GM12878 (cell line): ENCODE measurements at regions not wholly inside any gene's neighbourhood (a gene's known extent, or its start where the extent isn't known, plus 50 kb on each side); places are given as distances from the start of the nearest gene placed in this dataset.

Source experiments
- CEBPB ChIP-seq, 2 experiments: fragments of 150-350 bp in 1 of 2; IDR thresholded peaks; 2 replicates each; pipeline ENCODE4 v1.6.1; 2012 to 2014; ENCODE audit warnings: low read depth in 2 of 2, low read length in 2 of 2, borderline replicate concordance in 1 of 2, inconsistent platforms in 1 of 2
- EZH2 ChIP-seq: IDR thresholded peaks from 2 replicates; pipeline ENCODE4 v1.6.1; 2012; ENCODE audit warnings: low read depth, mild to moderate bottlenecking, control low read depth, inconsistent platforms, low read length, borderline replicate concordance; ENCODE audit not compliant: control insufficient read depth
- FOXK2 ChIP-seq: fragments of 450-650 bp; IDR thresholded peaks from 2 replicates; pipeline ENCODE4 v1.6.1; 2017; ENCODE audit warnings: mild to moderate bottlenecking, moderate library complexity
- NFYB ChIP-seq: IDR thresholded peaks from 2 replicates; pipeline ENCODE4 v1.6.1; 2011; ENCODE audit warnings: low read depth, mild to moderate bottlenecking, low read length, improper control_type of control experiment, moderate library complexity; ENCODE audit not compliant: insufficient read depth
- NRF1 ChIP-seq: conservative IDR thresholded peaks from 2 replicates; pipeline ENCODE4 v1.6.1; 2011; ENCODE audit warnings: mild to moderate bottlenecking, low read depth, low read length, improper control_type of control experiment
- POLR2AphosphoS2 ChIP-seq: IDR thresholded peaks from 2 replicates; pipeline ENCODE4 v1.6.1; 2011; ENCODE audit warnings: low read depth, mild to moderate bottlenecking, low read length, improper control_type of control experiment, moderate library complexity
- POLR2AphosphoS5 ChIP-seq: IDR thresholded peaks from 2 replicates; pipeline ENCODE4 v1.6.1; 2011; ENCODE audit warnings: mild to moderate bottlenecking, low read length, inconsistent platforms
- SP1 ChIP-seq: IDR thresholded peaks from one replicate; pipeline ENCODE4 v1.6.1; 2011; ENCODE audit warnings: low read depth, low read length
- SUPT20H ChIP-seq: IDR thresholded peaks from 2 replicates; pipeline ENCODE4 v1.6.1; 2011; ENCODE audit warnings: low read depth, mild to moderate bottlenecking, low read length, moderate library complexity, borderline replicate concordance; ENCODE audit not compliant: control insufficient read depth
- TARDBP ChIP-seq: IDR thresholded peaks from 2 replicates; pipeline ENCODE4 v1.6.1; 2016; ENCODE audit warnings: borderline replicate concordance
- TCF3 ChIP-seq: IDR thresholded peaks from 2 replicates; pipeline ENCODE4 v1.6.1; 2012; ENCODE audit warnings: low read depth, mild to moderate bottlenecking, low read length, borderline replicate concordance; ENCODE audit not compliant: insufficient read depth
- TF ChIP-seq, protein P1 (sequence below), 3 experiments: IDR thresholded peaks in 2 of 3; conservative IDR thresholded peaks in 1 of 3; 2 replicates each; pipeline ENCODE4 v1.5.1; 2011; ENCODE audit warnings: low read depth in 3 of 3, low read length in 3 of 3, mild to moderate bottlenecking in 3 of 3, control low read depth in 2 of 3, moderate library complexity in 2 of 3, inconsistent platforms in 1 of 3, mixed read lengths in 1 of 3; ENCODE audit not compliant: control insufficient read depth in 2 of 3, insufficient read depth in 1 of 3; ENCODE audit errors: extremely low read depth in 1 of 3
- TF ChIP-seq, protein P2 (sequence below): IDR thresholded peaks from 2 replicates; pipeline ENCODE4 v1.6.1; 2012; ENCODE audit warnings: improper control_type of control experiment, low read depth, low read length; ENCODE audit not compliant: insufficient replicate concordance
- TF ChIP-seq, protein P3 (sequence below): fragments of 450-650 bp; IDR thresholded peaks from 2 replicates; pipeline ENCODE4 v1.6.1; 2016; ENCODE audit warnings: mild to moderate bottlenecking, moderate library complexity, borderline replicate concordance

DNA sequence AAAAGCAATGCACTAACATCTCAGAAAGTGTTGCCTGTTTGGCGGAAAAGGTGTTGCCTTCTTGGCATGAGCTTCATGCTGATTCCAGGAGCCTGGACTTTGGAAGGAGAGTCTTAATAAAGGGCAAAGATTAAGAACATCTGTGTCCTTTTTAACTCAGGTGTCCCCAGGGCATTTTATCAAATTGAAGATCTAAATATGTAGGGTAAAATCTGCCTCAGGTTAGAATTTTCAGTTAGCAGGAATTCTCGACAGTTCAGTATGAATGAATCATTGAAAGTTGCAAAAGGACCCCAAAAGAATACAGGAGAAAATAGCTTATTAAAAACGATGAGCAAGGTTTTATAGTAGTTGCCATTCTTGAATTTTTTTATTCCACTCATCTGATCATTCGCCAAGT is 325.2 kb downstream of the SUCLA2 start:
- TF ChIP-seq, protein P1, sequence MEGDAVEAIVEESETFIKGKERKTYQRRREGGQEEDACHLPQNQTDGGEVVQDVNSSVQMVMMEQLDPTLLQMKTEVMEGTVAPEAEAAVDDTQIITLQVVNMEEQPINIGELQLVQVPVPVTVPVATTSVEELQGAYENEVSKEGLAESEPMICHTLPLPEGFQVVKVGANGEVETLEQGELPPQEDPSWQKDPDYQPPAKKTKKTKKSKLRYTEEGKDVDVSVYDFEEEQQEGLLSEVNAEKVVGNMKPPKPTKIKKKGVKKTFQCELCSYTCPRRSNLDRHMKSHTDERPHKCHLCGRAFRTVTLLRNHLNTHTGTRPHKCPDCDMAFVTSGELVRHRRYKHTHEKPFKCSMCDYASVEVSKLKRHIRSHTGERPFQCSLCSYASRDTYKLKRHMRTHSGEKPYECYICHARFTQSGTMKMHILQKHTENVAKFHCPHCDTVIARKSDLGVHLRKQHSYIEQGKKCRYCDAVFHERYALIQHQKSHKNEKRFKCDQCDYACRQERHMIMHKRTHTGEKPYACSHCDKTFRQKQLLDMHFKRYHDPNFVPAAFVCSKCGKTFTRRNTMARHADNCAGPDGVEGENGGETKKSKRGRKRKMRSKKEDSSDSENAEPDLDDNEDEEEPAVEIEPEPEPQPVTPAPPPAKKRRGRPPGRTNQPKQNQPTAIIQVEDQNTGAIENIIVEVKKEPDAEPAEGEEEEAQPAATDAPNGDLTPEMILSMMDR (IDR thresholded peaks at IDR 0.05 in 2 of 3, conservative IDR thresholded peaks at IDR 0.05 in 1 of 3; ENCODE audit: control insufficient read depth in 2 of 3, extremely low read depth in 1 of 3, insufficient read depth in 1 of 3, low read depth in 3 of 3, low read length in 3 of 3) = no peak
- TF ChIP-seq TCF3 (no peak), EZH2 (no peak), SP1 (no peak), FOXK2 (no peak), NFYB (no peak), SUPT20H (no peak), NRF1 (no peak), POLR2AphosphoS2 (no peak), TARDBP (no peak), CEBPB (IDR thresholded peaks at IDR 0.05; ENCODE audit: borderline replicate concordance in 1 of 2, low read depth in 2 of 2, low read length in 2 of 2) (no peak), POLR2AphosphoS5 (no peak)
- TF ChIP-seq, protein P2, sequence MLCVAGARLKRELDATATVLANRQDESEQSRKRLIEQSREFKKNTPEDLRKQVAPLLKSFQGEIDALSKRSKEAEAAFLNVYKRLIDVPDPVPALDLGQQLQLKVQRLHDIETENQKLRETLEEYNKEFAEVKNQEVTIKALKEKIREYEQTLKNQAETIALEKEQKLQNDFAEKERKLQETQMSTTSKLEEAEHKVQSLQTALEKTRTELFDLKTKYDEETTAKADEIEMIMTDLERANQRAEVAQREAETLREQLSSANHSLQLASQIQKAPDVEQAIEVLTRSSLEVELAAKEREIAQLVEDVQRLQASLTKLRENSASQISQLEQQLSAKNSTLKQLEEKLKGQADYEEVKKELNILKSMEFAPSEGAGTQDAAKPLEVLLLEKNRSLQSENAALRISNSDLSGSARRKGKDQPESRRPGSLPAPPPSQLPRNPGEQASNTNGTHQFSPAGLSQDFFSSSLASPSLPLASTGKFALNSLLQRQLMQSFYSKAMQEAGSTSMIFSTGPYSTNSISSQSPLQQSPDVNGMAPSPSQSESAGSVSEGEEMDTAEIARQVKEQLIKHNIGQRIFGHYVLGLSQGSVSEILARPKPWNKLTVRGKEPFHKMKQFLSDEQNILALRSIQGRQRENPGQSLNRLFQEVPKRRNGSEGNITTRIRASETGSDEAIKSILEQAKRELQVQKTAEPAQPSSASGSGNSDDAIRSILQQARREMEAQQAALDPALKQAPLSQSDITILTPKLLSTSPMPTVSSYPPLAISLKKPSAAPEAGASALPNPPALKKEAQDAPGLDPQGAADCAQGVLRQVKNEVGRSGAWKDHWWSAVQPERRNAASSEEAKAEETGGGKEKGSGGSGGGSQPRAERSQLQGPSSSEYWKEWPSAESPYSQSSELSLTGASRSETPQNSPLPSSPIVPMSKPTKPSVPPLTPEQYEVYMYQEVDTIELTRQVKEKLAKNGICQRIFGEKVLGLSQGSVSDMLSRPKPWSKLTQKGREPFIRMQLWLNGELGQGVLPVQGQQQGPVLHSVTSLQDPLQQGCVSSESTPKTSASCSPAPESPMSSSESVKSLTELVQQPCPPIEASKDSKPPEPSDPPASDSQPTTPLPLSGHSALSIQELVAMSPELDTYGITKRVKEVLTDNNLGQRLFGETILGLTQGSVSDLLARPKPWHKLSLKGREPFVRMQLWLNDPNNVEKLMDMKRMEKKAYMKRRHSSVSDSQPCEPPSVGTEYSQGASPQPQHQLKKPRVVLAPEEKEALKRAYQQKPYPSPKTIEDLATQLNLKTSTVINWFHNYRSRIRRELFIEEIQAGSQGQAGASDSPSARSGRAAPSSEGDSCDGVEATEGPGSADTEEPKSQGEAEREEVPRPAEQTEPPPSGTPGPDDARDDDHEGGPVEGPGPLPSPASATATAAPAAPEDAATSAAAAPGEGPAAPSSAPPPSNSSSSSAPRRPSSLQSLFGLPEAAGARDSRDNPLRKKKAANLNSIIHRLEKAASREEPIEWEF = no peak
- TF ChIP-seq, protein P3, sequence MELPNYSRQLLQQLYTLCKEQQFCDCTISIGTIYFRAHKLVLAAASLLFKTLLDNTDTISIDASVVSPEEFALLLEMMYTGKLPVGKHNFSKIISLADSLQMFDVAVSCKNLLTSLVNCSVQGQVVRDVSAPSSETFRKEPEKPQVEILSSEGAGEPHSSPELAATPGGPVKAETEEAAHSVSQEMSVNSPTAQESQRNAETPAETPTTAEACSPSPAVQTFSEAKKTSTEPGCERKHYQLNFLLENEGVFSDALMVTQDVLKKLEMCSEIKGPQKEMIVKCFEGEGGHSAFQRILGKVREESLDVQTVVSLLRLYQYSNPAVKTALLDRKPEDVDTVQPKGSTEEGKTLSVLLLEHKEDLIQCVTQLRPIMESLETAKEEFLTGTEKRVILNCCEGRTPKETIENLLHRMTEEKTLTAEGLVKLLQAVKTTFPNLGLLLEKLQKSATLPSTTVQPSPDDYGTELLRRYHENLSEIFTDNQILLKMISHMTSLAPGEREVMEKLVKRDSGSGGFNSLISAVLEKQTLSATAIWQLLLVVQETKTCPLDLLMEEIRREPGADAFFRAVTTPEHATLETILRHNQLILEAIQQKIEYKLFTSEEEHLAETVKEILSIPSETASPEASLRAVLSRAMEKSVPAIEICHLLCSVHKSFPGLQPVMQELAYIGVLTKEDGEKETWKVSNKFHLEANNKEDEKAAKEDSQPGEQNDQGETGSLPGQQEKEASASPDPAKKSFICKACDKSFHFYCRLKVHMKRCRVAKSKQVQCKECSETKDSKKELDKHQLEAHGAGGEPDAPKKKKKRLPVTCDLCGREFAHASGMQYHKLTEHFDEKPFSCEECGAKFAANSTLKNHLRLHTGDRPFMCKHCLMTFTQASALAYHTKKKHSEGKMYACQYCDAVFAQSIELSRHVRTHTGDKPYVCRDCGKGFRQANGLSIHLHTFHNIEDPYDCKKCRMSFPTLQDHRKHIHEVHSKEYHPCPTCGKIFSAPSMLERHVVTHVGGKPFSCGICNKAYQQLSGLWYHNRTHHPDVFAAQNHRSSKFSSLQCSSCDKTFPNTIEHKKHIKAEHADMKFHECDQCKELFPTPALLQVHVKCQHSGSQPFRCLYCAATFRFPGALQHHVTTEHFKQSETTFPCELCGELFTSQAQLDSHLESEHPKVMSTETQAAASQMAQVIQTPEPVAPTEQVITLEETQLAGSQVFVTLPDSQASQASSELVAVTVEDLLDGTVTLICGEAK = no peak
